ENCODE measurements at regions not wholly inside any gene's neighbourhood (a gene's known extent, or its start where the extent isn't known, plus 50 kb on each side); places are given as distances from the start of the nearest gene placed in this dataset.

DNA sequence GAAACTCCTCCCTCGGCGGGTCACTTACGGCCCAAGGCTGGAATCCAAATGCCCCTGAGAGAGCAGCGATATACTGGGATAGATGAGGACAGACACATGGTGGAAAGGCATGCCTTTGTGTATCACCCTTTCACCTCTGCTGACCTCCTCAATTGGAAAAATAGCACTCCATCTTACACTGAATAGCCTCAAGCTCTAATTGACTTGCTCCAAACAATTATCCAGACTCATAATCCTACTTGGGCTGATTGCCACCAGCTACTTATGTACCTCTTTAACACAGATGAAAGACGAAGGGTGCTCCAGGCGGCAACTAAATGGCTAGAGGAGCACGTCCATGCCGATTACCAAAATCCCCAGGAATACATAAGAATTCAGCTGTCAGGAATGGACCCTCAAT lies 1142.2 kb downstream of the ARAP2 start:
- H2AFZ ChIP-seq (ENCODE audit: low read length) = no peak overlapping the region
- no peak overlapping the region for H3K4me3 ChIP-seq (ENCODE audit: low read length, poor library complexity, severe bottlenecking)
- H3K4me1 ChIP-seq (ENCODE audit: insufficient read depth, low read length, poor library complexity, severe bottlenecking) = no peaks in the 10 kb centered on the region

DNA sequence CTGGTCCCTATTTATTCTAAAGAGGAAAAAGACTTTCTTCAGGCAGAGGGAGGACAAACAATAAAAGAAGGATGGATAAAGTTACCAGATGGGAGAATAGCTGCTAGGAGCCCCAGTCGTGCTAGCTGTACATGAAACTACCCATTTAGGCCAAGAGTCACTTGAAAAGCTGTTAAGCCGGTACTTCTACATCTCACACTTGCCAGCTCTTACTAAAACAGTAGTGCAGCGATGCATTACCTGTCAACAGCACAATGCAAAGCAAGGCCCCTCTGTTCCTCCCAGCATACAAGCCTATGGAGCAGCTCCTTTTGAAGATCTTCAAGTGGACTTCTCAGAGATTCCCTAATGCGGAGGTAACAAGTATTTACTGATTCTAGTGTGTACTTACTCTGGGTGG lies 1138.8 kb downstream of the ARAP2 start:
- Histone ChIP-seq H3K79me2 (ENCODE audit: insufficient read depth, low read length) (no peaks in the 10 kb centered on the region), H3K4me2 (ENCODE audit: low read depth, low read length, poor library complexity, severe bottlenecking) (no peak overlapping the region), H3K9ac (ENCODE audit: low read depth, low read length, poor library complexity, severe bottlenecking) (no peak overlapping the region), H4K20me1 (ENCODE audit: insufficient read depth, low read length, poor library complexity, severe bottlenecking) (no peaks in the 10 kb centered on the region), H3K4me1 (ENCODE audit: insufficient read depth, low read length, poor library complexity, severe bottlenecking) (no peaks in the 10 kb centered on the region), H3F3A (ENCODE audit: low read depth) (no peaks in the 10 kb centered on the region), H3K9me2 (replicated peaks; ENCODE audit: low read depth, low read length) (no peaks in the 10 kb centered on the region), H3K36me3 (ENCODE audit: insufficient read depth, low read length) (no peaks in the 10 kb centered on the region), H2AFZ (ENCODE audit: low read length) (no peak overlapping the region), H3K27me3 (ENCODE audit: insufficient read depth, low read length, poor library complexity, severe bottlenecking) (no peaks in the 10 kb centered on the region), H3K4me3 (ENCODE audit: low read length, poor library complexity, severe bottlenecking) (no peak overlapping the region), H3K9me3 (ENCODE audit: insufficient read depth, low read depth, low read length) (no peaks in the 10 kb centered on the region)
- TF ChIP-seq EZH2phosphoT487 (IDR thresholded peaks at IDR 0.05; ENCODE audit: borderline replicate concordance) = no peak
- TF ChIP-seq, protein P1, sequence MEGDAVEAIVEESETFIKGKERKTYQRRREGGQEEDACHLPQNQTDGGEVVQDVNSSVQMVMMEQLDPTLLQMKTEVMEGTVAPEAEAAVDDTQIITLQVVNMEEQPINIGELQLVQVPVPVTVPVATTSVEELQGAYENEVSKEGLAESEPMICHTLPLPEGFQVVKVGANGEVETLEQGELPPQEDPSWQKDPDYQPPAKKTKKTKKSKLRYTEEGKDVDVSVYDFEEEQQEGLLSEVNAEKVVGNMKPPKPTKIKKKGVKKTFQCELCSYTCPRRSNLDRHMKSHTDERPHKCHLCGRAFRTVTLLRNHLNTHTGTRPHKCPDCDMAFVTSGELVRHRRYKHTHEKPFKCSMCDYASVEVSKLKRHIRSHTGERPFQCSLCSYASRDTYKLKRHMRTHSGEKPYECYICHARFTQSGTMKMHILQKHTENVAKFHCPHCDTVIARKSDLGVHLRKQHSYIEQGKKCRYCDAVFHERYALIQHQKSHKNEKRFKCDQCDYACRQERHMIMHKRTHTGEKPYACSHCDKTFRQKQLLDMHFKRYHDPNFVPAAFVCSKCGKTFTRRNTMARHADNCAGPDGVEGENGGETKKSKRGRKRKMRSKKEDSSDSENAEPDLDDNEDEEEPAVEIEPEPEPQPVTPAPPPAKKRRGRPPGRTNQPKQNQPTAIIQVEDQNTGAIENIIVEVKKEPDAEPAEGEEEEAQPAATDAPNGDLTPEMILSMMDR (conservative IDR thresholded peaks at IDR 0.05; ENCODE audit: low read length) = no peak

More for the DNA sequence above, 1142.2 kb downstream of the ARAP2 start:
- H3K9me3 ChIP-seq (ENCODE audit: insufficient read depth, low read depth, low read length) = no peaks in the 10 kb centered on the region
- TF ChIP-seq EZH2phosphoT487 (IDR thresholded peaks at IDR 0.05; ENCODE audit: borderline replicate concordance) = no peak
- TF ChIP-seq, protein P1 (conservative IDR thresholded peaks at IDR 0.05; ENCODE audit: low read length) = no peak
- H3K79me2 ChIP-seq (ENCODE audit: insufficient read depth, low read length) = no peaks in the 10 kb centered on the region
- no peak overlapping the region for H3K9ac ChIP-seq (ENCODE audit: low read depth, low read length, poor library complexity, severe bottlenecking)
- no peaks in the 10 kb centered on the region for H3K9me2 ChIP-seq (replicated peaks; ENCODE audit: low read depth, low read length)
- H3K4me2 ChIP-seq (ENCODE audit: low read depth, low read length, poor library complexity, severe bottlenecking) = no peak overlapping the region
- no peaks in the 10 kb centered on the region for H3F3A ChIP-seq (ENCODE audit: low read depth)
- no peaks in the 10 kb centered on the region for H4K20me1 ChIP-seq (ENCODE audit: insufficient read depth, low read length, poor library complexity, severe bottlenecking)
- no peaks in the 10 kb centered on the region for H3K36me3 ChIP-seq (ENCODE audit: insufficient read depth, low read length)
- no peaks in the 10 kb centered on the region for H3K27me3 ChIP-seq (ENCODE audit: insufficient read depth, low read length, poor library complexity, severe bottlenecking)

DNA sequence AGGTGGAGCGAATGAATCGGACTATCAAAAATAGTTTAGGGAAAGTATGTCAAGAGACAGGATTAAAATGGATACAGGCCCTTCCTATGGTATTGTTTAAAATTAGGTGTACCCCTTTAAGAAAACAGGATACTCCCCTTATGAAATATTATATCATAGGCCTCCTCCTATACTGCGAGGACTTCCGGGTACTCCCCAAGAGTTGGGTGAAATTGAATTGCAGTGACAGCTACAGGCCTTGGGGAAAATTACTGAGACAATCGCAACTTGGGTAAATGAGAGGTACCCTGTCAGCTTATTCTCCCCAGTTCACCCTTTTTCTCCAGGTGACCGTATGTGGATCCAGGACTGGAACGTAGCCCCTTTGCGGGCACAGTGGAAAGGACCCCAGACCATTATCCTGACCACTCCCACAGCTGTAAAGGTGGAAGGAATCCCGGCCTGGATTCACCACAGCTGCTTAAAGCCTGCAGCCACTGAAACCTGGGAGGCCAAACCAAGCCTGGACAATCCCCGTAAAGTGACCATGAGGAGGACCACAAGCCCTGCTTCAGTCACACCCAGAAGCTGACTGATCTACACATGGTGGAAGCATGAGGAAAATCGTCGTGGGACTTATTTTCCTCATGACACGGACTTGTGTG lies 1138.1 kb downstream of the ARAP2 start:
- no peaks in the 10 kb centered on the region for H3K27me3 ChIP-seq (ENCODE audit: insufficient read depth, low read length, poor library complexity, severe bottlenecking)
- TF ChIP-seq, protein P1 (conservative IDR thresholded peaks at IDR 0.05; ENCODE audit: low read length) = no peak
- no peak for TF ChIP-seq EZH2phosphoT487 (IDR thresholded peaks at IDR 0.05; ENCODE audit: borderline replicate concordance)
- H4K20me1 ChIP-seq (ENCODE audit: insufficient read depth, low read length, poor library complexity, severe bottlenecking) = no peaks in the 10 kb centered on the region
- no peaks in the 10 kb centered on the region for H3K36me3 ChIP-seq (ENCODE audit: insufficient read depth, low read length)
- H3K9me3 ChIP-seq (ENCODE audit: insufficient read depth, low read depth, low read length) = no peaks in the 10 kb centered on the region
- no peaks in the 10 kb centered on the region for H3K79me2 ChIP-seq (ENCODE audit: insufficient read depth, low read length)
- no peak overlapping the region for H3K4me3 ChIP-seq (ENCODE audit: low read length, poor library complexity, severe bottlenecking)
- H2AFZ ChIP-seq (ENCODE audit: low read length) = no peak overlapping the region
- no peaks in the 10 kb centered on the region for H3F3A ChIP-seq (ENCODE audit: low read depth)
- no peak overlapping the region for H3K4me2 ChIP-seq (ENCODE audit: low read depth, low read length, poor library complexity, severe bottlenecking)
- H3K9me2 ChIP-seq (replicated peaks; ENCODE audit: low read depth, low read length) = no peaks in the 10 kb centered on the region
- H3K9ac ChIP-seq (ENCODE audit: low read depth, low read length, poor library complexity, severe bottlenecking) = no peak overlapping the region
- no peaks in the 10 kb centered on the region for H3K4me1 ChIP-seq (ENCODE audit: insufficient read depth, low read length, poor library complexity, severe bottlenecking)

Measured in Loucy (cell line).